ENCODE measurements at regions not wholly inside any gene's neighbourhood (a gene's known extent, or its start where the extent isn't known, plus 50 kb on each side); places are given as distances from the start of the nearest gene placed in this dataset.

DNA sequence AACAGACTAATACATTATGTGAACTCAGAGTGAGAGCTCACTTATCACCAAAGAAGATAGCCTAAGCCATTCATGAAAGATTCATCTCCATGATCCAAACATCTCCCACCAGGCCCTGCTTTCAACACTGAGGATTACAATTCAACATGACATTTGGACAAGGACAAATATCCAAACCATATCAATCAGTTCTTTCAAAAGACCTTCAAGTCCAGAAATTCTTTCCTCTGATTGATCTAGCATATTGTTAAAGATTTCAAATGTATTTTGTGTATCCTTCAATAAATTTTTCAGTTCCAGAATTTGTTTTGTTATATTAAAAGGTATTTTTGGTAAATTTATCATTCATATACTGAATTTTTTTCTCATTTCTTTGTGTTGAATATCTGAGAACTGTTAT is 1055.8 kb downstream of the SLC6A15 start:
- TF ChIP-seq SIN3A (IDR thresholded peaks at IDR 0.05; ENCODE audit: borderline replicate concordance, insufficient read depth, low read length) = no peak
- no peak for TF ChIP-seq REST (IDR thresholded peaks at IDR 0.05; ENCODE audit: insufficient read depth in 1 of 2, low read depth in 2 of 2, low read length in 2 of 2)
- no peak for TF ChIP-seq TAF1 (IDR thresholded peaks at IDR 0.05; ENCODE audit: borderline replicate concordance, insufficient read depth, low read length)
- TF ChIP-seq POLR2AphosphoS5 (IDR thresholded peaks at IDR 0.05; ENCODE audit: low read depth, low read length) = no peak
- no peak for TF ChIP-seq FOXP2 (optimal IDR thresholded peaks at IDR 0.05; ENCODE audit: borderline replicate concordance, extremely low read depth, extremely low read length, insufficient read depth)

All from PFSK-1 (cell line).